SK-N-SH (cell line): ENCODE measurements at regions not wholly inside any gene's neighbourhood (a gene's known extent, or its start where the extent isn't known, plus 50 kb on each side); places are given as distances from the start of the nearest gene placed in this dataset.

Source experiments
- CTCF ChIA-PET: fragments of 300-600, 350-600 bp; formaldehyde crosslinking; extraction: SDS; loops from one replicate; lab custom pipeline; 2021; lab: Yijun Ruan, JAX
- POLR2A ChIA-PET: fragments of 350-600 bp; sonication (Branson Sonifier 250); formaldehyde crosslinking; extraction: SDS; loops from one replicate; lab custom pipeline; 2020; ENCODE audit warnings: antibody characterized with exemption, inconsistent platforms; lab: Yijun Ruan, JAX
- DNase-seq: peaks from one replicate; pipeline ENCODE4 v3.0.0; 2012
- H2AFZ ChIP-seq: fragments of 200-600 bp; sonication (generic); 2 replicates; pipeline ENCODE4 v1.8.1; 2016; ENCODE audit warnings: antibody characterized with exemption, mild to moderate bottlenecking, low read depth
- H3F3A ChIP-seq: fragments of 200-600 bp; sonication (generic); replicated peaks from 2 replicates; pipeline ENCODE3; 2016; ENCODE audit warnings: antibody characterized with exemption, mild to moderate bottlenecking; ENCODE audit not compliant: insufficient read depth
- H3K27ac ChIP-seq, 2 experiments: fragments of 200-500 bp in 1 of 2; fragments of 200-600 bp in 1 of 2; sonication (Bioruptor generic) in 1 of 2; sonication (generic), shearing (Covaris generic) in 1 of 2; 2 replicates each; pipeline versions ENCODE4 v1.5.1 to v1.6.1; 2014 to 2016; ENCODE audit warnings: low read depth in 2 of 2, inconsistent platforms in 1 of 2, low read length in 1 of 2, mild to moderate bottlenecking in 1 of 2, mixed read lengths in 1 of 2
- H3K27me3 ChIP-seq: fragments of 200-600 bp; sonication (generic), shearing (Covaris generic); 2 replicates; pipeline ENCODE4 v1.6.1; 2016; ENCODE audit warnings: mixed run types; ENCODE audit not compliant: insufficient read depth
- H3K36me3 ChIP-seq, 2 experiments: fragments of 200-500 bp in 1 of 2; fragments of 200-600 bp in 1 of 2; sonication (Bioruptor generic) in 1 of 2; sonication (generic) in 1 of 2; replicated peaks in 1 of 2; 2 replicates each; pipeline versions ENCODE3 to v1.5.1; 2014 to 2016; ENCODE audit warnings: low read length in 1 of 2, mild to moderate bottlenecking in 1 of 2; ENCODE audit not compliant: insufficient read depth in 2 of 2, control insufficient read depth in 1 of 2
- H3K4me1 ChIP-seq, 2 experiments: fragments of 200-500 bp in 1 of 2; fragments of 200-600 bp in 1 of 2; sonication (Bioruptor generic) in 1 of 2; sonication (generic), shearing (Covaris generic) in 1 of 2; 2 replicates each; pipeline versions ENCODE4 v1.5.1 to v1.6.1; 2014 to 2016; ENCODE audit warnings: low read depth in 1 of 2, low read length in 1 of 2, mixed run types in 1 of 2; ENCODE audit not compliant: insufficient read depth in 2 of 2, control insufficient read depth in 1 of 2
- H3K4me2 ChIP-seq: fragments of 200-600 bp; sonication (generic), shearing (Covaris generic); 2 replicates; pipeline ENCODE4 v1.6.1; 2017; ENCODE audit warnings: mixed run types
- H3K4me3 ChIP-seq, 2 experiments: fragments of 200-500 bp in 1 of 2; fragments of 200-600 bp in 1 of 2; sonication (Bioruptor generic) in 1 of 2; sonication (generic), shearing (Covaris generic) in 1 of 2; 2 replicates each; pipeline versions ENCODE4 v1.5.1 to v1.8.1; 2014 to 2016; ENCODE audit warnings: low read depth in 2 of 2, inconsistent platforms in 1 of 2, low read length in 1 of 2, mild to moderate bottlenecking in 1 of 2, mixed read lengths in 1 of 2, moderate library complexity in 1 of 2
- H3K79me2 ChIP-seq: fragments of 200-600 bp; sonication (generic); 2 replicates; pipeline ENCODE4 v1.8.1; 2017; ENCODE audit warnings: mild to moderate bottlenecking; ENCODE audit not compliant: insufficient read depth
- H3K9ac ChIP-seq: fragments of 200-600 bp; sonication (generic); 2 replicates; pipeline ENCODE4 v1.6.1; 2017; ENCODE audit warnings: mixed run types
- H3K9me2 ChIP-seq: fragments of 200-600 bp; sonication (generic); 2 replicates; pipeline ENCODE4 v1.6.1; 2017; ENCODE audit warnings: mixed run types
- H3K9me3 ChIP-seq: fragments of 200-600 bp; sonication (generic); 2 replicates; pipeline ENCODE4 v1.6.1; 2017; ENCODE audit warnings: mixed run types, mild to moderate bottlenecking, moderate library complexity
- H4K20me1 ChIP-seq: fragments of 200-600 bp; sonication (generic); 2 replicates; pipeline ENCODE4 v1.6.1; 2017; ENCODE audit warnings: mild to moderate bottlenecking, mixed run types; ENCODE audit not compliant: insufficient read depth
- ELF1 ChIP-seq: IDR thresholded peaks from 2 replicates; pipeline ENCODE4 v1.4.0; 2012
- EP300 ChIP-seq, 2 experiments: IDR thresholded peaks; 2 replicates each; pipeline versions ENCODE4 v1.4.0 to v1.6.1; 2012; ENCODE audit warnings: borderline replicate concordance in 1 of 2, low read depth in 1 of 2, low read length in 1 of 2
- EZH2phosphoT487 ChIP-seq: fragments of 200-600 bp; sonication (generic); IDR thresholded peaks from 2 replicates; pipeline ENCODE4 v1.6.1; 2017; ENCODE audit warnings: low read depth, mixed run types, mild to moderate bottlenecking, antibody characterized with exemption, moderate library complexity, borderline replicate concordance
- FOXJ3 ChIP-seq: sonication (generic); formaldehyde crosslinking; IDR thresholded peaks from 2 replicates; pipeline ENCODE4 v1.5.1; 2020; ENCODE audit warnings: mild to moderate bottlenecking, missing genetic modification reagents
- FOXM1 ChIP-seq: IDR thresholded peaks from 2 replicates; pipeline ENCODE4 v1.4.0; 2012; ENCODE audit warnings: low read depth, mild to moderate bottlenecking
- IRF3 ChIP-seq: fragments of 150-350 bp; IDR thresholded peaks from 2 replicates; pipeline ENCODE4 v1.6.1; 2016; ENCODE audit warnings: mild to moderate bottlenecking, low read depth, low read length
- MXI1 ChIP-seq: IDR thresholded peaks from 2 replicates; pipeline ENCODE4 v1.6.1; 2012; ENCODE audit warnings: mild to moderate bottlenecking, low read depth, low read length, improper control_type of control experiment
- NFIC ChIP-seq: IDR thresholded peaks from 2 replicates; pipeline ENCODE4 v1.4.0; 2012; ENCODE audit warnings: borderline replicate concordance
- NRF1 ChIP-seq: IDR thresholded peaks from 2 replicates; pipeline ENCODE4 v1.6.1; 2012; ENCODE audit warnings: low read depth, mild to moderate bottlenecking, low read length
- POLR2AphosphoS5 ChIP-seq: IDR thresholded peaks from 2 replicates; pipeline ENCODE4 v1.6.1; 2012; ENCODE audit warnings: low read depth, low read length
- REST ChIP-seq: IDR thresholded peaks from 2 replicates; pipeline ENCODE4 v1.6.1; 2012; ENCODE audit warnings: mild to moderate bottlenecking, low read depth, low read length, moderate library complexity
- RXRA ChIP-seq: IDR thresholded peaks from 2 replicates; pipeline ENCODE4 v1.4.0; 2012; ENCODE audit warnings: low read depth, mild to moderate bottlenecking, borderline replicate concordance
- TAF1 ChIP-seq: IDR thresholded peaks from 2 replicates; pipeline ENCODE4 v1.6.1; 2012; ENCODE audit warnings: low read depth, mild to moderate bottlenecking, low read length, moderate library complexity, borderline replicate concordance
- TCF12 ChIP-seq: IDR thresholded peaks from 2 replicates; pipeline ENCODE4 v1.4.0; 2012
- USF2 ChIP-seq: fragments of 150-350 bp; IDR thresholded peaks from 2 replicates; pipeline ENCODE4 v1.6.1; 2017; ENCODE audit warnings: antibody characterized with exemption, low read length, low read depth, borderline replicate concordance
- ZBTB33 ChIP-seq: IDR thresholded peaks from 2 replicates; pipeline ENCODE4 v1.4.0; 2012; ENCODE audit warnings: low read depth, borderline replicate concordance
- WGBS: methylation state at CpG from one replicate; pipeline ENCODE4 v1.1.6; 2017; ENCODE audit warnings: low lambda C conversion rate; 5-methylcytosine and 5-hydroxymethylcytosine counted together

- no peak for TF ChIP-seq ZBTB33
- no peak for TF ChIP-seq NFIC
These were observed 668.9 kb downstream of the TFAP2A start (continued) for GRCh38 chr6:9745966-9746365.

GRCh38 chr6:9745476-9745875 lies 669.4 kb downstream of the TFAP2A start:
- no peaks in the 10 kb centered on the region for H3K27me3 ChIP-seq
- H3K9me3 ChIP-seq = no peaks in the 10 kb centered on the region
- POLR2A ChIA-PET = no interaction called here
- no peak for DNase-seq
- no peak overlapping the region for H3K9ac ChIP-seq
- no peaks in the 10 kb centered on the region for H3K9me2 ChIP-seq
- H2AFZ ChIP-seq = no peak overlapping the region
- H3K4me3 ChIP-seq = no peak overlapping the region
- no peaks in the 10 kb centered on the region for H3K79me2 ChIP-seq
- no peaks in the 10 kb centered on the region for H3K36me3 ChIP-seq
- 7% methylated on average over 3 of the region's 3 CpGs for WGBS
- H3K27ac ChIP-seq = no peak overlapping the region
- H4K20me1 ChIP-seq = no peaks in the 10 kb centered on the region
- no peaks in the 10 kb centered on the region for H3K4me1 ChIP-seq
- CTCF ChIA-PET = no interaction called here
- no peaks in the 10 kb centered on the region for H3F3A ChIP-seq
- no peak for TF ChIP-seq IRF3
- no peak overlapping the region for H3K4me2 ChIP-seq

- Histone ChIP-seq H3K79me2 (no peaks in the 10 kb centered on the region), H3K4me3 (no peak overlapping the region), H3K9ac (no peak overlapping the region), H3K27ac (no peak overlapping the region), H2AFZ (no peak overlapping the region), H3K9me2 (no peaks in the 10 kb centered on the region), H4K20me1 (no peaks in the 10 kb centered on the region), H3K4me1 (no peaks in the 10 kb centered on the region), H3K36me3 (no peaks in the 10 kb centered on the region), H3K4me2 (no peak overlapping the region), H3K9me3 (no peaks in the 10 kb centered on the region), H3F3A (no peaks in the 10 kb centered on the region), H3K27me3 (no peaks in the 10 kb centered on the region)
- DNase-seq = no peak
- TF ChIP-seq REST (no peak), NRF1 (no peak), EZH2phosphoT487 (no peak), FOXM1 (no peak), TCF12 (no peak), TAF1 (no peak), RXRA (no peak), EP300 (IDR thresholded peaks at IDR 0.05; ENCODE audit: borderline replicate concordance in 1 of 2, low read depth in 1 of 2, low read length in 1 of 2) (no peak), ELF1 (no peak), FOXJ3 (CRISPR knock-in tag) (no peak), POLR2AphosphoS5 (no peak), MXI1 (no peak), NFIC (no peak), USF2 (no peak)
- 7% methylated on average over 3 of the region's 3 CpGs for WGBS
- ChIA-PET POLR2A (no interaction called here), CTCF (no interaction called here)
These were observed 670.8 kb downstream of the TFAP2A start for GRCh38 chr6:9744119-9744518.
